H9 (cell line): ENCODE measurements at regions not wholly inside any gene's neighbourhood (a gene's known extent, or its start where the extent isn't known, plus 50 kb on each side); places are given as distances from the start of the nearest gene placed in this dataset.

Source experiments
- DNase-seq: peaks from one replicate; pipeline ENCODE4 v3.0.0-alpha.2; 2017
- H2AFZ ChIP-seq: one replicate; pipeline ENCODE4 v1.6.1; 2013; ENCODE audit warnings: mild to moderate bottlenecking, low read length, control low read depth, moderate library complexity
- H2AK5ac ChIP-seq: 2 replicates; pipeline ENCODE4 v1.6.1; 2013; ENCODE audit warnings: low read length, control low read depth, mixed read lengths; ENCODE audit not compliant: insufficient read length
- H2BK120ac ChIP-seq: one replicate; pipeline ENCODE4 v1.6.1; 2013; ENCODE audit warnings: low read depth, mild to moderate bottlenecking, low read length, control low read depth, inconsistent platforms; ENCODE audit not compliant: poor library complexity, severe bottlenecking
- H2BK12ac ChIP-seq: 2 replicates; pipeline ENCODE4 v1.6.1; 2013; ENCODE audit warnings: low read length, control low read depth, mixed read lengths, low read depth; ENCODE audit not compliant: insufficient read length
- H2BK15ac ChIP-seq: 2 replicates; pipeline ENCODE4 v1.6.1; 2013; ENCODE audit warnings: low read depth, low read length, control low read depth
- H2BK20ac ChIP-seq: one replicate; pipeline ENCODE4 v1.6.1; 2013; ENCODE audit warnings: low read depth, mild to moderate bottlenecking, low read length, control low read depth, inconsistent platforms; ENCODE audit not compliant: poor library complexity, severe bottlenecking
- H2BK5ac ChIP-seq: 2 replicates; pipeline ENCODE4 v1.6.1; 2013; ENCODE audit warnings: low read length, control low read depth, mixed read lengths; ENCODE audit not compliant: insufficient read length
- H3K14ac ChIP-seq: 2 replicates; pipeline ENCODE4 v1.6.1; 2013; ENCODE audit warnings: low read length, control low read depth; ENCODE audit not compliant: insufficient read depth
- H3K18ac ChIP-seq: 2 replicates; pipeline ENCODE4 v1.6.1; 2013; ENCODE audit warnings: low read depth, mild to moderate bottlenecking, mixed read lengths, low read length, control low read depth; ENCODE audit not compliant: insufficient read length
- H3K23ac ChIP-seq: 2 replicates; pipeline ENCODE4 v1.6.1; 2013; ENCODE audit warnings: low read length, control low read depth, mixed read lengths, low read depth; ENCODE audit not compliant: insufficient read length
- H3K23me2 ChIP-seq: 2 replicates; pipeline ENCODE4 v1.6.1; 2013; ENCODE audit warnings: low read depth, mild to moderate bottlenecking, mixed read lengths, low read length, control low read depth; ENCODE audit not compliant: insufficient read length, poor library complexity, severe bottlenecking
- H3K27ac ChIP-seq: 2 replicates; pipeline ENCODE4 v1.5.1; 2013; ENCODE audit warnings: low read length, control low read depth, mixed read lengths, low read depth; ENCODE audit not compliant: insufficient read length
- H3K27me3 ChIP-seq: 2 replicates; pipeline ENCODE4 v1.6.1; 2013; ENCODE audit warnings: low read length, control low read depth, inconsistent platforms; ENCODE audit not compliant: insufficient read depth
- H3K4ac ChIP-seq: 2 replicates; pipeline ENCODE4 v1.6.1; 2013; ENCODE audit warnings: low read depth, mild to moderate bottlenecking, control low read depth, inconsistent platforms, low read length, moderate library complexity
- H3K4me1 ChIP-seq: 2 replicates; pipeline ENCODE4 v1.6.1; 2013; ENCODE audit warnings: low read length, control low read depth, inconsistent platforms; ENCODE audit not compliant: insufficient read depth
- H3K4me2 ChIP-seq: 2 replicates; pipeline ENCODE4 v1.6.1; 2013; ENCODE audit warnings: low read length, control low read depth, mixed read lengths; ENCODE audit not compliant: insufficient read length, insufficient read depth
- H3K56ac ChIP-seq: 2 replicates; pipeline ENCODE4 v1.6.1; 2013; ENCODE audit warnings: low read depth, mild to moderate bottlenecking, mixed read lengths, low read length, control low read depth; ENCODE audit not compliant: insufficient read length
- H3K79me1 ChIP-seq: 2 replicates; pipeline ENCODE4 v1.6.1; 2013; ENCODE audit warnings: low read depth, mild to moderate bottlenecking, moderate library complexity, low read length, control low read depth, inconsistent platforms; ENCODE audit not compliant: insufficient read depth, poor library complexity, severe bottlenecking
- H3K79me2 ChIP-seq: 2 replicates; pipeline ENCODE4 v1.6.1; 2013; ENCODE audit warnings: low read length, control low read depth, inconsistent platforms; ENCODE audit not compliant: insufficient read depth
- H3K9ac ChIP-seq: 2 replicates; pipeline ENCODE4 v1.6.1; 2013; ENCODE audit warnings: low read length, control low read depth, mixed read lengths; ENCODE audit not compliant: insufficient read length; ENCODE audit errors: extremely low read depth
- H3K9me3 ChIP-seq: one replicate; pipeline ENCODE4 v1.6.1; 2013; ENCODE audit warnings: low read depth, low read length, inconsistent platforms; ENCODE audit not compliant: control insufficient read depth
- H3T11ph ChIP-seq: one replicate; pipeline ENCODE4 v1.6.1; 2013; ENCODE audit warnings: mild to moderate bottlenecking, low read length, control low read depth, inconsistent platforms
- H4K20me1 ChIP-seq: one replicate; pipeline ENCODE4 v1.6.1; 2013; ENCODE audit not compliant: control insufficient read depth, insufficient read length, insufficient read depth
- H4K5ac ChIP-seq: 2 replicates; pipeline ENCODE4 v1.6.1; 2013; ENCODE audit warnings: low read depth, mild to moderate bottlenecking, mixed read lengths, low read length, control low read depth; ENCODE audit not compliant: insufficient read length
- H4K8ac ChIP-seq: replicated peaks from 2 replicates; pipeline ENCODE4 v1.6.1; 2013; ENCODE audit warnings: low read length, control low read depth, mixed read lengths, low read depth; ENCODE audit not compliant: insufficient read length
- H4K91ac ChIP-seq: 2 replicates; pipeline ENCODE4 v1.6.1; 2013; ENCODE audit warnings: low read depth, mild to moderate bottlenecking, moderate library complexity, mixed read lengths, low read length, control low read depth; ENCODE audit not compliant: insufficient read length
- H3K27ac Mint-ChIP-seq, 3 experiments: 2 replicates in 2 of 3; 3 replicates in 1 of 3; pipeline ENCODE4 v1.8.0; 2020 to 2021; ENCODE audit warnings: mixed read lengths in 3 of 3, mild to moderate bottlenecking in 1 of 3, moderate library complexity in 1 of 3
- H3K27me3 Mint-ChIP-seq: 2 replicates; pipeline ENCODE4 v1.8.0; 2021; ENCODE audit warnings: low read depth, mild to moderate bottlenecking, moderate library complexity, mixed read lengths
- H3K36me3 Mint-ChIP-seq, 3 experiments: 2 replicates in 2 of 3; 3 replicates in 1 of 3; pipeline ENCODE4 v1.8.0; 2020 to 2021; ENCODE audit warnings: low read depth in 3 of 3, mixed read lengths in 3 of 3; ENCODE audit not compliant: insufficient read depth in 1 of 3
- H3K4me1 Mint-ChIP-seq, 2 experiments: 2 replicates each; pipeline ENCODE4 v1.8.0; 2020; ENCODE audit warnings: mixed read lengths in 2 of 2
- H3K4me3 Mint-ChIP-seq, 2 experiments: 2 replicates in 1 of 2; 3 replicates in 1 of 2; pipeline ENCODE4 v1.8.0; 2020 to 2021; ENCODE audit warnings: mild to moderate bottlenecking in 2 of 2, mixed read lengths in 2 of 2, moderate library complexity in 1 of 2
- H3K9me3 Mint-ChIP-seq, 2 experiments: 2 replicates in 1 of 2; 3 replicates in 1 of 2; pipeline ENCODE4 v1.8.0; 2020; ENCODE audit warnings: mild to moderate bottlenecking in 2 of 2, mixed read lengths in 2 of 2, moderate library complexity in 1 of 2
- WGBS: extraction: QIAGEN DNeasy Blood & Tissue Kit; methylation state at CpG from one replicate; pipeline ENCODE4 v1.1.7; 2013; ENCODE audit warnings: missing lambda C conversion rate, low lambda C conversion rate, mixed read lengths; ENCODE audit not compliant: insufficient read length; ENCODE audit errors: extremely low coverage; 5-methylcytosine and 5-hydroxymethylcytosine counted together
- TF ChIP-seq, protein P1 (sequence below): fragments of 200-600 bp; sonication (generic); conservative IDR thresholded peaks from 3 replicates; pipeline ENCODE4 v1.8.0; 2021; ENCODE audit warnings: antibody characterized with exemption, mild to moderate bottlenecking

DNA sequence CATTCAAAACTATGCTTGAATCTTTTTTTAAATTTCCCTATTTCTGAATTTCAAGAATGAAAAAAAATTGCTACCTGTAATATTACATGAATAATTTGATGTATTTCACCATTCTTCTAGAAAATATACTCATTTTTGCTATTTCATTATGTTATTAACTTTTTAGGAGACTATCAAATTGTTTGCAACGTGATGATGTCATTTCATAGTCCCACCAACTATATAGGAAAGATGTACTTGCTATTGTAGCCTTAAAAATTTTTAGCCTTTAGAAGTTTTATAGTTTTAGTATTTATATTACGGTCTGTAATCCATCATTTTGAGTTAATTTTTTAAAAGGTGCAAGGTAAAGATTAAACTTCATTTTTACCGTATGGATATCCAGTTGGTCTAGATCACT is 81.4 kb upstream of the AHI1 start:
- H3K18ac ChIP-seq, result no peak overlapping the region
- H3K4me1 ChIP-seq, result peaks cover 5% of the 10 kb centered on the region; the same call in 1 of the 2 replicates
- no peaks in the 10 kb centered on the region for H3K23me2 ChIP-seq
- no peaks in the 10 kb centered on the region for H3K27me3 ChIP-seq
- WGBS, result no CpG with 5 or more reads among the region's 3 CpGs
- H3K9me3 ChIP-seq, result no peaks in the 10 kb centered on the region
- no peak overlapping the region for H2BK15ac ChIP-seq
- H3K79me1 ChIP-seq, result no peaks in the 10 kb centered on the region
- no peak overlapping the region for H2BK20ac ChIP-seq
- Mint-ChIP-seq H3K4me1 (peaks cover 21 to 22% of the 10 kb centered on the region in 2 experiments), H3K9me3 (no peaks in the 10 kb centered on the region), H3K4me3 (no peak overlapping the region), H3K27ac (no peak overlapping the region), H3K36me3 (no peaks in the 10 kb centered on the region; a peak in 1 of 7 replicates), H3K27me3 (no peaks in the 10 kb centered on the region)
- no peak overlapping the region for H3K9ac ChIP-seq
- no peak for DNase-seq
- no peak overlapping the region for H4K91ac ChIP-seq
- H4K20me1 ChIP-seq, result no peaks in the 10 kb centered on the region
- H3K14ac ChIP-seq, result no peak overlapping the region
- no peak overlapping the region for H2BK5ac ChIP-seq
- H2AK5ac ChIP-seq, result no peak overlapping the region
- H2AFZ ChIP-seq, result no peak overlapping the region
- H3K56ac ChIP-seq, result no peak overlapping the region
- no peaks in the 10 kb centered on the region for H3K79me2 ChIP-seq
- H3K27ac ChIP-seq, result no peak overlapping the region
- H3T11ph ChIP-seq, result no peak overlapping the region
- H3K23ac ChIP-seq, result no peak overlapping the region
- H4K8ac ChIP-seq, result no peak overlapping the region
- no peak overlapping the region for H2BK120ac ChIP-seq
- TF ChIP-seq, protein P1, sequence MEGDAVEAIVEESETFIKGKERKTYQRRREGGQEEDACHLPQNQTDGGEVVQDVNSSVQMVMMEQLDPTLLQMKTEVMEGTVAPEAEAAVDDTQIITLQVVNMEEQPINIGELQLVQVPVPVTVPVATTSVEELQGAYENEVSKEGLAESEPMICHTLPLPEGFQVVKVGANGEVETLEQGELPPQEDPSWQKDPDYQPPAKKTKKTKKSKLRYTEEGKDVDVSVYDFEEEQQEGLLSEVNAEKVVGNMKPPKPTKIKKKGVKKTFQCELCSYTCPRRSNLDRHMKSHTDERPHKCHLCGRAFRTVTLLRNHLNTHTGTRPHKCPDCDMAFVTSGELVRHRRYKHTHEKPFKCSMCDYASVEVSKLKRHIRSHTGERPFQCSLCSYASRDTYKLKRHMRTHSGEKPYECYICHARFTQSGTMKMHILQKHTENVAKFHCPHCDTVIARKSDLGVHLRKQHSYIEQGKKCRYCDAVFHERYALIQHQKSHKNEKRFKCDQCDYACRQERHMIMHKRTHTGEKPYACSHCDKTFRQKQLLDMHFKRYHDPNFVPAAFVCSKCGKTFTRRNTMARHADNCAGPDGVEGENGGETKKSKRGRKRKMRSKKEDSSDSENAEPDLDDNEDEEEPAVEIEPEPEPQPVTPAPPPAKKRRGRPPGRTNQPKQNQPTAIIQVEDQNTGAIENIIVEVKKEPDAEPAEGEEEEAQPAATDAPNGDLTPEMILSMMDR, result no peak
- no peak overlapping the region for H3K4ac ChIP-seq
- H2BK12ac ChIP-seq, result no peak overlapping the region
- no peak overlapping the region for H4K5ac ChIP-seq
- H3K4me2 ChIP-seq, result no peak overlapping the region
